Neural cell (in vitro differentiated cells): ENCODE measurements at regions not wholly inside any gene's neighbourhood (a gene's known extent, or its start where the extent isn't known, plus 50 kb on each side); places are given as distances from the start of the nearest gene placed in this dataset.

ENCODE experiments used
- EP300 ChIP-seq: fragments of 450-650 bp; conservative IDR thresholded peaks from 2 replicates; pipeline ENCODE4 v1.6.1; 2014; ENCODE audit warnings: antibody characterized with exemption, mild to moderate bottlenecking, moderate library complexity; ENCODE audit not compliant: poor library complexity, severe bottlenecking
- EZH2 ChIP-seq: fragments of 200-600, 300-800 bp; shearing (Covaris generic), sonication (generic); IDR thresholded peaks from 2 replicates; pipeline ENCODE4 v1.6.1; 2014; ENCODE audit warnings: antibody characterized with exemption, low read length, borderline replicate concordance, mild to moderate bottlenecking; ENCODE audit not compliant: insufficient read depth, poor library complexity, severe bottlenecking
- MXI1 ChIP-seq: fragments of 450-650 bp; conservative IDR thresholded peaks from 2 replicates; pipeline ENCODE4 v1.6.1; 2014; ENCODE audit warnings: antibody characterized with exemption, mild to moderate bottlenecking; ENCODE audit not compliant: poor library complexity, severe bottlenecking
- POLR2AphosphoS5 ChIP-seq: IDR thresholded peaks from 2 replicates; pipeline ENCODE4 v1.6.1; 2012
- RAD21 ChIP-seq: fragments of 450-650 bp; conservative IDR thresholded peaks from 2 replicates; pipeline ENCODE4 v1.6.1; 2014; ENCODE audit warnings: antibody characterized with exemption, mild to moderate bottlenecking, moderate library complexity
- SMC3 ChIP-seq: fragments of 450-650 bp; conservative IDR thresholded peaks from 2 replicates; pipeline ENCODE4 v1.6.1; 2014; ENCODE audit warnings: antibody characterized with exemption, mild to moderate bottlenecking, moderate library complexity; ENCODE audit not compliant: poor library complexity
- TAF1 ChIP-seq: IDR thresholded peaks from 2 replicates; pipeline ENCODE4 v1.6.1; 2012; ENCODE audit warnings: low read depth
- TF ChIP-seq, protein P1 (sequence below): fragments of 450-650 bp; IDR thresholded peaks from 2 replicates; pipeline ENCODE4 v1.5.1; 2014; ENCODE audit warnings: antibody characterized with exemption, mild to moderate bottlenecking, moderate library complexity; ENCODE audit not compliant: poor library complexity, severe bottlenecking
- TF ChIP-seq, protein P2 (sequence below): IDR thresholded peaks from 2 replicates; pipeline ENCODE4 v1.6.1; 2012; ENCODE audit warnings: borderline replicate concordance

DNA sequence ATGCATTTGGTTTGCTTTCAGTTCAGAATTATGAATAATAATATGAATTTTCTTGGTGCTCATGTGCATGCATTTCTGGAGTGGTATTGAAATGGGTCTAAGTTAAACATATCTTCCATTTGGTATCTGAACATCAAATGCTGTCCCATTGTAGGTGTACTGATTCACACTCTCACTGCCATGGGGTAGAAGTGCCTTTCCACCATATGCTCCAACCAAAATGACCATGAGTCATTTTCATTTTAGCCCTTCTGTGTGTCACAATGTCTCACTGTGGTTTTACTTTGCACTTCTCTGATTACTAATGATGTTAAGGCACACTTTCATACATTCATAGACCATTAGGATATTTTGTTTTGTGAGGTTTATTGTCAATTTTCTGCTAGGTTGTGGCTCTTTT is 211.9 kb downstream of the HAO1 start:
- no peak for TF ChIP-seq SMC3
- TF ChIP-seq, protein P1, sequence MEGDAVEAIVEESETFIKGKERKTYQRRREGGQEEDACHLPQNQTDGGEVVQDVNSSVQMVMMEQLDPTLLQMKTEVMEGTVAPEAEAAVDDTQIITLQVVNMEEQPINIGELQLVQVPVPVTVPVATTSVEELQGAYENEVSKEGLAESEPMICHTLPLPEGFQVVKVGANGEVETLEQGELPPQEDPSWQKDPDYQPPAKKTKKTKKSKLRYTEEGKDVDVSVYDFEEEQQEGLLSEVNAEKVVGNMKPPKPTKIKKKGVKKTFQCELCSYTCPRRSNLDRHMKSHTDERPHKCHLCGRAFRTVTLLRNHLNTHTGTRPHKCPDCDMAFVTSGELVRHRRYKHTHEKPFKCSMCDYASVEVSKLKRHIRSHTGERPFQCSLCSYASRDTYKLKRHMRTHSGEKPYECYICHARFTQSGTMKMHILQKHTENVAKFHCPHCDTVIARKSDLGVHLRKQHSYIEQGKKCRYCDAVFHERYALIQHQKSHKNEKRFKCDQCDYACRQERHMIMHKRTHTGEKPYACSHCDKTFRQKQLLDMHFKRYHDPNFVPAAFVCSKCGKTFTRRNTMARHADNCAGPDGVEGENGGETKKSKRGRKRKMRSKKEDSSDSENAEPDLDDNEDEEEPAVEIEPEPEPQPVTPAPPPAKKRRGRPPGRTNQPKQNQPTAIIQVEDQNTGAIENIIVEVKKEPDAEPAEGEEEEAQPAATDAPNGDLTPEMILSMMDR, result no peak
- TF ChIP-seq EZH2, result no peak
- no peak for TF ChIP-seq POLR2AphosphoS5
- TF ChIP-seq TAF1, result no peak
- TF ChIP-seq EP300, result no peak
- TF ChIP-seq, protein P2, sequence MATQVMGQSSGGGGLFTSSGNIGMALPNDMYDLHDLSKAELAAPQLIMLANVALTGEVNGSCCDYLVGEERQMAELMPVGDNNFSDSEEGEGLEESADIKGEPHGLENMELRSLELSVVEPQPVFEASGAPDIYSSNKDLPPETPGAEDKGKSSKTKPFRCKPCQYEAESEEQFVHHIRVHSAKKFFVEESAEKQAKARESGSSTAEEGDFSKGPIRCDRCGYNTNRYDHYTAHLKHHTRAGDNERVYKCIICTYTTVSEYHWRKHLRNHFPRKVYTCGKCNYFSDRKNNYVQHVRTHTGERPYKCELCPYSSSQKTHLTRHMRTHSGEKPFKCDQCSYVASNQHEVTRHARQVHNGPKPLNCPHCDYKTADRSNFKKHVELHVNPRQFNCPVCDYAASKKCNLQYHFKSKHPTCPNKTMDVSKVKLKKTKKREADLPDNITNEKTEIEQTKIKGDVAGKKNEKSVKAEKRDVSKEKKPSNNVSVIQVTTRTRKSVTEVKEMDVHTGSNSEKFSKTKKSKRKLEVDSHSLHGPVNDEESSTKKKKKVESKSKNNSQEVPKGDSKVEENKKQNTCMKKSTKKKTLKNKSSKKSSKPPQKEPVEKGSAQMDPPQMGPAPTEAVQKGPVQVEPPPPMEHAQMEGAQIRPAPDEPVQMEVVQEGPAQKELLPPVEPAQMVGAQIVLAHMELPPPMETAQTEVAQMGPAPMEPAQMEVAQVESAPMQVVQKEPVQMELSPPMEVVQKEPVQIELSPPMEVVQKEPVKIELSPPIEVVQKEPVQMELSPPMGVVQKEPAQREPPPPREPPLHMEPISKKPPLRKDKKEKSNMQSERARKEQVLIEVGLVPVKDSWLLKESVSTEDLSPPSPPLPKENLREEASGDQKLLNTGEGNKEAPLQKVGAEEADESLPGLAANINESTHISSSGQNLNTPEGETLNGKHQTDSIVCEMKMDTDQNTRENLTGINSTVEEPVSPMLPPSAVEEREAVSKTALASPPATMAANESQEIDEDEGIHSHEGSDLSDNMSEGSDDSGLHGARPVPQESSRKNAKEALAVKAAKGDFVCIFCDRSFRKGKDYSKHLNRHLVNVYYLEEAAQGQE, result no peak
- TF ChIP-seq RAD21, result no peak
- no peak for TF ChIP-seq MXI1
